GM06990 (cell line): ENCODE measurements at regions not wholly inside any gene's neighbourhood (a gene's known extent, or its start where the extent isn't known, plus 50 kb on each side); places are given as distances from the start of the nearest gene placed in this dataset.

Experiments used
- DNase-seq: peaks from one replicate; pipeline ENCODE4 v3.0.0-alpha.2; 2011; ENCODE audit not compliant: insufficient read length; ENCODE audit errors: extremely low read depth
- H3K27me3 ChIP-seq: replicated peaks from 2 replicates; pipeline ENCODE4 v1.6.0; 2011; ENCODE audit warnings: low read length; ENCODE audit not compliant: control insufficient read depth, insufficient read depth
- H3K36me3 ChIP-seq: 2 replicates; pipeline ENCODE4 v1.5.1; 2011; ENCODE audit warnings: low read length; ENCODE audit not compliant: control insufficient read depth, insufficient read depth
- H3K4me3 ChIP-seq: replicated peaks from 2 replicates; pipeline ENCODE4 v1.5.1; 2011; ENCODE audit warnings: low read depth, mild to moderate bottlenecking, control low read depth, low read length
- TF ChIP-seq, protein P1 (sequence below): IDR thresholded peaks from 2 replicates; pipeline ENCODE4 v1.5.1; 2011; ENCODE audit warnings: low read length, control low read depth, mild to moderate bottlenecking, inconsistent platforms; ENCODE audit not compliant: insufficient read depth, poor library complexity, severe bottlenecking

DNA sequence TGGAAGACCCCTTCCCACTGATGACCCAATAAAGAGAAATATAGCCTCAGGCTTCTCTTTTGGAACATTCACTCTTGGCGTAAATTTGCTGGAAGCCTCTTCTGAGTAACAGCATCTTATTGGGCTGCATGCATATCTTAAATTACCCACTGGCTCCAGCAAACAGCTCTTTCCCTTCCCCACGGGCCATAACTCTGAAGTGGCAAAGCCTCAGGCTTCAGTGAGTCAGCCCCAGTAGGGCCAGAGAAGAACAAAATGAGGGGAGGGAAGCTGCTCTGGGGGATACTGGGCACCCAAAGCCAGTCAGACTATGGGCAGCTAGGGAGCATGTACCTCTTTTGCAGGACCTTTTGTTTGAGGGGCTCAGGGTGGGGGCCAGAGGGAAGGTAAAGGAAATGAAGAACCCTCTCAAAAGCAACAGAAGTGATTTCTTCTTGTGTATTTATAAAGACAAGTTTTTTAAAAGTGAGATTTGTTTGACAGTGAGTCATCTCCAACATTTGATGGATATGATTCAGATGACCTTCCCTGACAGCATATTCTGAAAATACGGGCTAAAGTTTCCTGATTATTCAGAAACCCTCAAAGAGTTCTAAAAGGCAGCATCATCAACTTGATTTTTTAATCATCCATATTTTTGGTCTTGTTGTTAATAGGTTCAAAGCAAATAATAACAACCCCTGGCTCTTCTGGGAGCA lies 203.4 kb downstream of the KIF18A start:
- H3K4me3 ChIP-seq = no peak overlapping the region
- H3K27me3 ChIP-seq = no peaks in the 10 kb centered on the region
- DNase-seq = no peak
- TF ChIP-seq, protein P1, sequence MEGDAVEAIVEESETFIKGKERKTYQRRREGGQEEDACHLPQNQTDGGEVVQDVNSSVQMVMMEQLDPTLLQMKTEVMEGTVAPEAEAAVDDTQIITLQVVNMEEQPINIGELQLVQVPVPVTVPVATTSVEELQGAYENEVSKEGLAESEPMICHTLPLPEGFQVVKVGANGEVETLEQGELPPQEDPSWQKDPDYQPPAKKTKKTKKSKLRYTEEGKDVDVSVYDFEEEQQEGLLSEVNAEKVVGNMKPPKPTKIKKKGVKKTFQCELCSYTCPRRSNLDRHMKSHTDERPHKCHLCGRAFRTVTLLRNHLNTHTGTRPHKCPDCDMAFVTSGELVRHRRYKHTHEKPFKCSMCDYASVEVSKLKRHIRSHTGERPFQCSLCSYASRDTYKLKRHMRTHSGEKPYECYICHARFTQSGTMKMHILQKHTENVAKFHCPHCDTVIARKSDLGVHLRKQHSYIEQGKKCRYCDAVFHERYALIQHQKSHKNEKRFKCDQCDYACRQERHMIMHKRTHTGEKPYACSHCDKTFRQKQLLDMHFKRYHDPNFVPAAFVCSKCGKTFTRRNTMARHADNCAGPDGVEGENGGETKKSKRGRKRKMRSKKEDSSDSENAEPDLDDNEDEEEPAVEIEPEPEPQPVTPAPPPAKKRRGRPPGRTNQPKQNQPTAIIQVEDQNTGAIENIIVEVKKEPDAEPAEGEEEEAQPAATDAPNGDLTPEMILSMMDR = no peak
- H3K36me3 ChIP-seq = no peaks in the 10 kb centered on the region

DNA sequence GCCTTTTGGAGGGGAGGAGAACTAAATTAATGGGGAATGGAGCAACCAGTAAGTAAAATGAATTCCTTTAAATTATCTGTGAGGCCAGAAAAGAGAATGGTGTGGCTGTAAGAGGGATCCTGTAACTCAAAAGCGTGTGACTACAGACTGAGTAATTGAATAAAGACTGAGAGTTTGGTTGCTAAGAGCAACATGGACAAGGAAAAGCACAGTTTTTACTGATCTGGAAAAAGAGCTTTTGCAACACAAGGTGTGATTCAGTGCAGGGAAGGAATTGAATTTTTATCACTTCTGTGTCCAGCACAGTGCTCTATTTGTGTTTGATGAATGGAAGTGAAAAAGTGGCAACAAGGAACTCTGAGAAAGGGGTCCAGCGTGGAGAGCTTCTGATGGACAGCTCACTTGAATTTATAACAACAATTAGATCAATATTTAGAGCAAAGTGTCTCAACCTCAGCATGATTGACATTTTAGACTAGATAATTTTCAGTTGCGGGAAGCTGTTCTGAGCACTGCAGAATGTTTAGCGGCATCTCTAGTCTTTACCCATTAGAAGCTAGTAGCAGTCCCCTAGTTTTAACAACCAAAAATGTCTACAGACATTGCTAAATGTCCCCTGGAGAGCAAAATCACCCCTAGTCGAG lies 202.8 kb upstream of the BDNF start:
- TF ChIP-seq, protein P1 = no peak
- Histone ChIP-seq H3K27me3 (no peaks in the 10 kb centered on the region), H3K36me3 (no peaks in the 10 kb centered on the region), H3K4me3 (no peak overlapping the region)
- no peak for DNase-seq

DNA sequence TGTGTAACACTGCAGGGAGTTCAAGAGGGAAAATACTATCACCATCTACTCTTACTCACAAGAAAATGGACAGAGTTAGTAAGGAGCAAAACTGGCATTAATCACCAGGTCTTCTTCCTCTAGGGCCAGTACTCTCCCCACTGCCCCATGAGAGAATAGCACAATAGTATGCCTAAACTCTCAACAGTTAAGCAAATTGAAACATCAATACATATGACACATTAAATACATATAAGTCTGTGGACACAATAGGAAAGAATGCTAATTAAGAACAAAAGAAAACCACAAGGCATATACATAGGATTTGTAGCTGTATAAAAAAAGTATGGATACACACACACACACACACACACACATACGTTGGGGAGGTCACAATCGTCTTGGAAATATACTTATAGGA lies 197.9 kb upstream of the BDNF start:
- Histone ChIP-seq H3K36me3 (no peaks in the 10 kb centered on the region), H3K4me3 (no peak overlapping the region), H3K27me3 (no peaks in the 10 kb centered on the region)
- TF ChIP-seq, protein P1 = no peak
- no peak for DNase-seq

DNA sequence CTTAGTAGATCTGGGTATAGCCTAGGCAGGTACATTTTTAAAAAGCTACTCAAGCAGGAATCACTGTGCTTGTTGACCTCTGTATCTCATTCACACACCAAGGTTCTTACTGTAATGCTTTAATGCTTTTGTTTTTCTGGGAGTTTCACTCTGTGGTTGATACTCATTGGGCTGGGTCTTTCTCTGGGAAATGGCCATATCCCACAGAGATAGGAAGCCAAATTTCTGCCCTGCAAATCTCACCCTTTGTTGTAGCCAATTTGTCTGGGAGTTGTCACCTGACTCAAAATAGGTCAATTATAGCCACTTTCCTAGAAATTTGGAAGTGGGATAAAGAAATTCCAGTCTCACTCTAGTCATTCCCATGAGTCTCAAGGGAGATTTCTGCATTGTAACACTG lies 195.8 kb upstream of the BDNF start:
- Histone ChIP-seq H3K36me3 (no peaks in the 10 kb centered on the region), H3K4me3 (no peak overlapping the region), H3K27me3 (no peaks in the 10 kb centered on the region)
- no peak for DNase-seq
- TF ChIP-seq, protein P1 = no peak

DNA sequence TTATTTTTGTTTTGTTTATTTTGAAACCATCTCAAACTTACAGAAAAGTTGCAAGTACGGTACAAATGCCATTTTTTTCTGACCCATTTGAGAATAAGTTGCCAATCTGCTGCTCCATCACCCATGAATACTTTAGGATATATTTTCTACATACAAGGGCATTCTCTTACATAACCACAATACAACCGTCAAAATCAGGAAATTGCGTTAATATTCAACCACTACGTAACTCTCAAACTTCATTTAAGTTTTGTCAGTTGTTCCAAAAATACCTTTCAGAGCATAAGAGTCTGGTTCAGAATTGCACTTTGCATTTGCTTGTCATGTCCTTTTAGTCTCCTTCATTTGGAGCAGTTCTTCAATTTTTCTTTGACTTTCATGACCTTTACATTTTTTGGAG lies 194.3 kb upstream of the BDNF start:
- no peaks in the 10 kb centered on the region for H3K36me3 ChIP-seq
- DNase-seq = no peak
- H3K4me3 ChIP-seq = no peak overlapping the region
- TF ChIP-seq, protein P1 = no peak
- H3K27me3 ChIP-seq = no peaks in the 10 kb centered on the region
